HG03159 (cell line): ENCODE measurements at regions not wholly inside any gene's neighbourhood (a gene's known extent, or its start where the extent isn't known, plus 50 kb on each side); places are given as distances from the start of the nearest gene placed in this dataset.
A peak's percentile ranks its signal among the peaks of the same experiment; 100 is the strongest.

Source experiments
- ATAC-seq: cut with Tn5 transposase; IDR thresholded peaks from one replicate; pipeline ENCODE4 v1.9.1; 2021; ENCODE audit warnings: mild to moderate bottlenecking, moderate library complexity; ENCODE audit not compliant: unreplicated experiment

GRCh38 chr18:10370716-10371115 lies 83.7 kb upstream of the APCDD1 start:
- ATAC-seq, result no peak

GRCh38 chr18:10371165-10371564 lies 83.3 kb upstream of the APCDD1 start:
- ATAC-seq, result no peak

- no peak for ATAC-seq
Observed at GRCh38 chr18:10374195-10374594, 80.2 kb upstream of the APCDD1 start.

- ATAC-seq, result no peak
Observed at GRCh38 chr18:10374636-10375293, 79.7 kb upstream of the APCDD1 start.

GRCh38 chr18:10376731-10377130 lies 77.7 kb upstream of the APCDD1 start:
- ATAC-seq, result no peak

- no peak for ATAC-seq
Observed at GRCh38 chr18:10377956-10378355, 76.5 kb upstream of the APCDD1 start.

- no peak for ATAC-seq
Observed at GRCh38 chr18:10378688-10379420, 75.6 kb upstream of the APCDD1 start.

GRCh38 chr18:10379522-10379921 lies 74.9 kb upstream of the APCDD1 start:
- ATAC-seq, result no peak

- no peak for ATAC-seq
Observed at GRCh38 chr18:10381516-10381915, 72.9 kb upstream of the APCDD1 start.

GRCh38 chr18:10381951-10382350 lies 72.5 kb upstream of the APCDD1 start:
- ATAC-seq, result no peak

- no peak for ATAC-seq
Observed at GRCh38 chr18:10386049-10386448, 68.4 kb upstream of the APCDD1 start.

- ATAC-seq, result no peak
Observed at GRCh38 chr18:10386956-10387355, 67.5 kb upstream of the APCDD1 start.

GRCh38 chr18:10387399-10387798 lies 67.0 kb upstream of the APCDD1 start:
- no peak for ATAC-seq

GRCh38 chr18:10388373-10388772 lies 66.1 kb upstream of the APCDD1 start:
- ATAC-seq, result no peak

- peak; percentile 79 for ATAC-seq
Observed at GRCh38 chr18:10391506-10391905, 62.9 kb upstream of the APCDD1 start.

- ATAC-seq, result no peak
Observed at GRCh38 chr18:10397004-10397403, 57.4 kb upstream of the APCDD1 start.

- ATAC-seq, result no peak
Observed at GRCh38 chr18:10398571-10398970, 55.9 kb upstream of the APCDD1 start.

- no peak for ATAC-seq
Observed at GRCh38 chr18:10399465-10399864, 55.0 kb upstream of the APCDD1 start.

GRCh38 chr18:10400534-10401307 lies 53.7 kb upstream of the APCDD1 start:
- ATAC-seq, result no peak

- ATAC-seq, result no peak
Observed at GRCh38 chr18:10401521-10401920, 52.9 kb upstream of the APCDD1 start.

- no peak for ATAC-seq
Observed at GRCh38 chr18:10401930-10402329, 52.5 kb upstream of the APCDD1 start.
